ENCODE measurements at regions not wholly inside any gene's neighbourhood (a gene's known extent, or its start where the extent isn't known, plus 50 kb on each side); places are given as distances from the start of the nearest gene placed in this dataset.

DNA sequence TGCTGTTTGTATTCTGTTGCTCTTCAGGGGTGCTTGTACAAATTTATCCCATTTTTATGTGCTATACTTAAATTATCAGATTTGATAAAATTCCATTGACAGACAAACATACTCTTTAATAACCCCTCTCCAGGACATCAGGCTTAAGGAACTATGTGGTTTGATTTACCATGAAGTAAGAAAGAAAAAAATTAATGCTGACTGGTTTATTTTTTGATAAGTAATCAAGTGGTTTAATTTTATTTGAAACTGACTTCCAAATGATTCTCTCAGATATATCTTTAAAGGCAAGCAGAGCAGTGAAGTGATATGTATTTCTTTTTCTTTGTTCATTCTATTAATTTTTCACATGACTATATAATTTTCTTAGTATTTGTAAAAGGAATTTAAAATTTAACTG, 1168.1 kb downstream of the OLFM4 start:
- DNase-seq (ENCODE audit: low read depth): no peak
- TF ChIP-seq, protein P1, sequence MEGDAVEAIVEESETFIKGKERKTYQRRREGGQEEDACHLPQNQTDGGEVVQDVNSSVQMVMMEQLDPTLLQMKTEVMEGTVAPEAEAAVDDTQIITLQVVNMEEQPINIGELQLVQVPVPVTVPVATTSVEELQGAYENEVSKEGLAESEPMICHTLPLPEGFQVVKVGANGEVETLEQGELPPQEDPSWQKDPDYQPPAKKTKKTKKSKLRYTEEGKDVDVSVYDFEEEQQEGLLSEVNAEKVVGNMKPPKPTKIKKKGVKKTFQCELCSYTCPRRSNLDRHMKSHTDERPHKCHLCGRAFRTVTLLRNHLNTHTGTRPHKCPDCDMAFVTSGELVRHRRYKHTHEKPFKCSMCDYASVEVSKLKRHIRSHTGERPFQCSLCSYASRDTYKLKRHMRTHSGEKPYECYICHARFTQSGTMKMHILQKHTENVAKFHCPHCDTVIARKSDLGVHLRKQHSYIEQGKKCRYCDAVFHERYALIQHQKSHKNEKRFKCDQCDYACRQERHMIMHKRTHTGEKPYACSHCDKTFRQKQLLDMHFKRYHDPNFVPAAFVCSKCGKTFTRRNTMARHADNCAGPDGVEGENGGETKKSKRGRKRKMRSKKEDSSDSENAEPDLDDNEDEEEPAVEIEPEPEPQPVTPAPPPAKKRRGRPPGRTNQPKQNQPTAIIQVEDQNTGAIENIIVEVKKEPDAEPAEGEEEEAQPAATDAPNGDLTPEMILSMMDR (IDR thresholded peaks at IDR 0.05; ENCODE audit: low read depth, low read length, missing control alignments): no peak
- H3K4me3 ChIP-seq (ENCODE audit: low read depth, low read length): no peak overlapping the region
- in situ Hi-C loops (cut with HindIII; ENCODE audit: low sequenced_read_pairs): no loop called here

- DNase-seq (ENCODE audit: low read depth): no peak
- TF ChIP-seq, protein P1 (IDR thresholded peaks at IDR 0.05; ENCODE audit: low read depth, low read length, missing control alignments): no peak
- H3K4me3 ChIP-seq (ENCODE audit: low read depth, low read length): no peak overlapping the region
- in situ Hi-C loops (cut with HindIII; ENCODE audit: low sequenced_read_pairs): no loop called here
These were observed 1170.3 kb downstream of the OLFM4 start for GRCh38 chr13:54198911-54199310.

GRCh38 chr13:54206626-54207025, 1178.0 kb downstream of the OLFM4 start:
- TF ChIP-seq, protein P1 (IDR thresholded peaks at IDR 0.05; ENCODE audit: low read depth, low read length, missing control alignments): no peak
- no peak for DNase-seq (ENCODE audit: low read depth)
- in situ Hi-C loops (cut with HindIII; ENCODE audit: low sequenced_read_pairs): no loop called here
- no peak overlapping the region for H3K4me3 ChIP-seq (ENCODE audit: low read depth, low read length)

DNA sequence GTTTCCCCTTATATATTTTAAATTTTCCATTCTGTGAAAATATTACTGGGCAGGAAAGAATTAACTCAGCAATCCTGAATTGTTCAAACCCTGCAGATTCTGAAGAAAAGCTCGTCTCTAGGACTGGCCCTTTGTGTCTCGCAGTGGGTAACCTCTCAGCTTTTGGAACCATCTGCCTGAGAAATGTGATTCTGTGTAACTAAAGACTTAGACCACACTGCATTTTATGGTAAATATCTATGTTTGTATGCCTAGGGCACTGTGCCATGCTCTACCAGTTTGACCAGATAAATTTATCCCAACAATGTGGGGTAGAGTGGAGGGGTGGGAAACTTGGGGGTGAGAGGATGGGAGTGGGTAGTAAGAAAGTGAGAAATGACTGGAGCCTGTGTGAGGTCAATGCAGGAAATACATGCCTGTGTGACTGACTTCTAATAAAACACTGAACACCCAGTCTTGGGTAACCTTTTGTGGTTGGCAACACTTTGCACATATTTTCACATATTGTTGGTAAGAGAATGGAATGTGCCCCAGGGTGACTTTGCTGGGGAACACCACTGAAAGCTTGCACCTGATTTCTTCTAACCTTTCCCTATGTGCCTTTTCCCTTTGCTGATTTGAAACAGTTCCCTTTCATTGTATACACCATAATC, 1181.9 kb downstream of the OLFM4 start:
- no peak overlapping the region for H3K4me3 ChIP-seq (ENCODE audit: low read depth, low read length)
- in situ Hi-C loops (cut with HindIII; ENCODE audit: low sequenced_read_pairs): no loop called here
- no peak for DNase-seq (ENCODE audit: low read depth)
- TF ChIP-seq, protein P1 (IDR thresholded peaks at IDR 0.05; ENCODE audit: low read depth, low read length, missing control alignments): no peak

DNA sequence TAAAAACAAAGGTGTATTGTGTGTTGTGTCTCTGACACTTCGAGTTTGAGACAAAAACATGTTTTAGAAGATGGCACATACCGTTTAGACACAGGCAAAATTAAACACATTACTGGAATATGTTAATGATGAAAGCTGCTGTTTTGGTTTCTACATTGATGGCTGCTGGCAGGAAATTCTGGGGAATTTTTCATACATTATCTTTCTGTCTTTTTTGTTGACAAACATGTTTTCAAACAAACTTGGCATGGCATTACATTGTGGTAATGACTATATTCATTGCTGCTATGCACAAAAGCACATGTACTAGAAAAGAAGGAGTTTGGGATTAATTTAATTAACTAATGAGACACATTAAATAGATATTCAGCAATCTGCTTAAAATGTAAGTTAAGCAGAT, 1187.6 kb downstream of the OLFM4 start:
- in situ Hi-C loops (cut with HindIII; ENCODE audit: low sequenced_read_pairs): no loop called here
- DNase-seq (ENCODE audit: low read depth): no peak
- TF ChIP-seq, protein P1 (IDR thresholded peaks at IDR 0.05; ENCODE audit: low read depth, low read length, missing control alignments): no peak
- H3K4me3 ChIP-seq (ENCODE audit: low read depth, low read length): no peak overlapping the region

GRCh38 chr13:54226876-54227275, 1198.3 kb downstream of the OLFM4 start:
- no peak for DNase-seq (ENCODE audit: low read depth)
- in situ Hi-C loops (cut with HindIII; ENCODE audit: low sequenced_read_pairs): no loop called here
- TF ChIP-seq, protein P1 (IDR thresholded peaks at IDR 0.05; ENCODE audit: low read depth, low read length, missing control alignments): no peak
- no peak overlapping the region for H3K4me3 ChIP-seq (ENCODE audit: low read depth, low read length)
